HCT116 (cell line): ENCODE measurements at regions not wholly inside any gene's neighbourhood (a gene's known extent, or its start where the extent isn't known, plus 50 kb on each side); places are given as distances from the start of the nearest gene placed in this dataset.

Experiments
- ATAC-seq: fragments of 200-7000 bp; cut with Tn5 transposase; 2 replicates; pipeline ENCODE4 v1.9.1; 2020; ENCODE audit warnings: mild to moderate bottlenecking, moderate library complexity
- BruUV-seq: library from RNA; stranded (reverse); fragments of 400-500 nt; replicated peaks from 2 replicates; lab custom pipeline; 2021; lab: Mats Ljungman, UMichigan
- CTCF ChIA-PET: fragments of 300-600 bp; sonication (Branson Sonifier 250); formaldehyde crosslinking; loops from one replicate; lab custom pipeline; 2021; ENCODE audit warnings: antibody characterized with exemption; lab: Charles Lee
- POLR2A ChIA-PET: fragments of 300-600, 350-600 bp; sonication (Branson Sonifier 250); formaldehyde crosslinking; loops from one replicate; lab custom pipeline; 2021; ENCODE audit warnings: antibody characterized with exemption; lab: Charles Lee
- RAD21 ChIA-PET, 2 experiments: fragments of 300-600 bp; sonication (Branson Sonifier 250); formaldehyde crosslinking; loops; one replicate each; lab custom pipeline; 2023; ENCODE audit warnings: low total read pairs in 2 of 2; ENCODE audit not compliant: uncharacterized antibody in 2 of 2, unreplicated experiment in 2 of 2, low non-redundant PET in 1 of 2; lab: Charles Lee
- DNase-seq: peaks from one replicate; pipeline ENCODE4 v3.0.0-alpha.2; 2010; ENCODE audit warnings: low read depth, low spot score
- H2AFZ ChIP-seq: fragments of 200-600 bp; shearing (Covaris generic), sonication (generic); 2 replicates; pipeline ENCODE4 v1.6.1; 2017; ENCODE audit warnings: low read depth, mixed run types, mixed read lengths, antibody characterized with exemption, low read length; ENCODE audit not compliant: poor library complexity, severe bottlenecking
- H3K27ac ChIP-seq: 2 replicates; pipeline ENCODE4 v1.5.1; 2012; ENCODE audit warnings: low read depth, low read length
- H3K27me3 ChIP-seq: fragments of 200-600 bp; sonication (generic); 2 replicates; pipeline ENCODE4 v1.6.1; 2016; ENCODE audit warnings: mixed run types, low read length, mixed read lengths; ENCODE audit not compliant: insufficient read depth
- H3K36me3 ChIP-seq, 2 experiments: fragments of 200-500 bp in 1 of 2; fragments of 200-600 bp in 1 of 2; sonication (Bioruptor generic) in 1 of 2; sonication (generic) in 1 of 2; 2 replicates each; pipeline versions ENCODE4 v1.5.1 to v1.6.1; 2014 to 2016; ENCODE audit warnings: low read length in 2 of 2, inconsistent platforms in 1 of 2, mixed read lengths in 1 of 2, mixed run types in 1 of 2; ENCODE audit not compliant: insufficient read depth in 2 of 2, control insufficient read depth in 1 of 2
- H3K4me1 ChIP-seq, 2 experiments: fragments of 200-600 bp in 1 of 2; sonication (generic) in 1 of 2; 2 replicates each; pipeline versions ENCODE4 v1.5.1 to v1.6.1; 2012 to 2017; ENCODE audit warnings: low read length in 2 of 2, inconsistent platforms in 1 of 2, mild to moderate bottlenecking in 1 of 2, mixed read lengths in 1 of 2, mixed run types in 1 of 2, moderate library complexity in 1 of 2; ENCODE audit not compliant: insufficient read depth in 2 of 2, control insufficient read depth in 1 of 2
- H3K4me2 ChIP-seq: fragments of 200-600 bp; sonication (generic); 2 replicates; pipeline ENCODE4 v1.6.1; 2017; ENCODE audit warnings: mixed run types, low read length, mixed read lengths
- H3K4me3 ChIP-seq, 2 experiments: fragments of 200-600 bp in 1 of 2; sonication (generic) in 1 of 2; replicated peaks in 1 of 2; 2 replicates each; pipeline ENCODE4 v1.5.1; 2011 to 2016; ENCODE audit warnings: low read length in 2 of 2, control low read depth in 1 of 2, low read depth in 1 of 2, mild to moderate bottlenecking in 1 of 2, mixed read lengths in 1 of 2, mixed run types in 1 of 2
- H3K79me2 ChIP-seq: fragments of 200-600 bp; sonication (generic); 2 replicates; pipeline ENCODE4 v1.6.1; 2017; ENCODE audit warnings: mild to moderate bottlenecking, mixed run types, low read length, moderate library complexity, mixed read lengths; ENCODE audit not compliant: insufficient read depth
- H3K9ac ChIP-seq: fragments of 200-600 bp; sonication (generic); 2 replicates; pipeline ENCODE4 v1.6.1; 2016; ENCODE audit warnings: low read length, mixed read lengths
- H3K9me2 ChIP-seq: fragments of 200-600 bp; sonication (generic), shearing (Covaris generic); 2 replicates; pipeline ENCODE4 v1.6.1; 2017; ENCODE audit warnings: mixed run types, mild to moderate bottlenecking, moderate library complexity; ENCODE audit not compliant: insufficient read depth
- H3K9me3 ChIP-seq, 2 experiments: fragments of 200-500 bp in 1 of 2; fragments of 200-600 bp in 1 of 2; sonication (Bioruptor generic) in 1 of 2; sonication (generic) in 1 of 2; 2 replicates each; pipeline ENCODE4 v1.6.1; 2014 to 2017; ENCODE audit warnings: low read length in 2 of 2, mixed read lengths in 2 of 2, inconsistent platforms in 1 of 2, low read depth in 1 of 2, mild to moderate bottlenecking in 1 of 2, mixed run types in 1 of 2, moderate library complexity in 1 of 2; ENCODE audit not compliant: control insufficient read depth in 1 of 2, insufficient read depth in 1 of 2
- H4K20me1 ChIP-seq: fragments of 200-600 bp; sonication (generic), shearing (Covaris generic); 2 replicates; pipeline ENCODE4 v1.6.1; 2017; ENCODE audit warnings: mixed run types, mild to moderate bottlenecking, moderate library complexity; ENCODE audit not compliant: insufficient read depth
- EZH2phosphoT487 ChIP-seq: fragments of 200-600 bp; IDR thresholded peaks from 2 replicates; pipeline ENCODE4 v1.6.1; 2018; ENCODE audit warnings: antibody characterized with exemption, borderline replicate concordance
- FOSL1 ChIP-seq: IDR thresholded peaks from 2 replicates; pipeline ENCODE4 v1.6.1; 2012; ENCODE audit warnings: low read depth
- POLR2A ChIP-seq: IDR thresholded peaks from 2 replicates; pipeline ENCODE4 v1.7.0; 2011; ENCODE audit warnings: borderline replicate concordance; ENCODE audit not compliant: insufficient read depth, insufficient read length; ENCODE audit errors: extremely low read depth
- POLR2AphosphoS5 ChIP-seq: IDR thresholded peaks from 2 replicates; pipeline ENCODE4 v1.6.1; 2011; ENCODE audit warnings: mild to moderate bottlenecking, low read depth, low read length, moderate library complexity
- RAD21 ChIP-seq: IDR thresholded peaks from 2 replicates; pipeline ENCODE4 v1.6.1; 2012; ENCODE audit warnings: low read depth, mild to moderate bottlenecking
- SIN3A ChIP-seq: IDR thresholded peaks from 2 replicates; pipeline ENCODE4 v1.6.1; 2012; ENCODE audit warnings: low read depth
- SP1 ChIP-seq: IDR thresholded peaks from 2 replicates; pipeline ENCODE4 v1.6.1; 2012; ENCODE audit warnings: low read depth
- TCF7L2 ChIP-seq: IDR thresholded peaks from 2 replicates; pipeline ENCODE4 v1.7.0; 2011; ENCODE audit warnings: borderline replicate concordance, inconsistent platforms; ENCODE audit not compliant: insufficient read depth, insufficient read length; ENCODE audit errors: extremely low read depth
- YY1 ChIP-seq: IDR thresholded peaks from 2 replicates; pipeline ENCODE4 v1.6.1; 2011; ENCODE audit warnings: low read length, low read depth, moderate library complexity, mild to moderate bottlenecking; ENCODE audit not compliant: insufficient replicate concordance; ENCODE audit errors: extremely low read depth
- ZFX ChIP-seq: fragments of 450-650 bp; IDR thresholded peaks from 2 replicates; pipeline ENCODE4 v1.6.1; 2017
- ZNF274 ChIP-seq: fragments of 200-500 bp; sonication (Bioruptor generic); IDR thresholded peaks from 2 replicates; pipeline ENCODE4 v1.6.1; 2014; ENCODE audit warnings: mild to moderate bottlenecking, low read depth, low read length, inconsistent platforms
- intact Hi-C: fragments of 100-400 bp; cut with micrococcal nuclease; formaldehyde crosslinking; loops from 2 replicates; pipeline ENCODE4 v1.10.0; 2022
- TF ChIP-seq, protein P1 (sequence below): IDR thresholded peaks from 2 replicates; pipeline ENCODE4 v1.6.1; 2011; ENCODE audit warnings: mild to moderate bottlenecking, low read length, moderate library complexity; ENCODE audit not compliant: insufficient replicate concordance; ENCODE audit errors: extremely low read depth
- TF ChIP-seq, protein P2 (sequence below), 3 experiments: fragments of 200-600 bp in 1 of 3; sonication (generic) in 1 of 3; IDR thresholded peaks in 2 of 3; conservative IDR thresholded peaks in 1 of 3; 2 replicates each; pipeline ENCODE4 v1.5.1; 2012 to 2017; ENCODE audit warnings: low read depth in 2 of 3, low read length in 2 of 3, antibody characterized with exemption in 1 of 3, borderline replicate concordance in 1 of 3, control low read depth in 1 of 3, mild to moderate bottlenecking in 1 of 3, mixed read lengths in 1 of 3, mixed run types in 1 of 3, moderate library complexity in 1 of 3; ENCODE audit not compliant: insufficient read depth in 1 of 3
- TF ChIP-seq, protein P3 (sequence below): IDR thresholded peaks from 2 replicates; pipeline ENCODE4 v1.6.1; 2012
- TF ChIP-seq, protein P4 (sequence below): IDR thresholded peaks from 2 replicates; pipeline ENCODE4 v1.6.1; 2012; ENCODE audit warnings: low read depth

DNA sequence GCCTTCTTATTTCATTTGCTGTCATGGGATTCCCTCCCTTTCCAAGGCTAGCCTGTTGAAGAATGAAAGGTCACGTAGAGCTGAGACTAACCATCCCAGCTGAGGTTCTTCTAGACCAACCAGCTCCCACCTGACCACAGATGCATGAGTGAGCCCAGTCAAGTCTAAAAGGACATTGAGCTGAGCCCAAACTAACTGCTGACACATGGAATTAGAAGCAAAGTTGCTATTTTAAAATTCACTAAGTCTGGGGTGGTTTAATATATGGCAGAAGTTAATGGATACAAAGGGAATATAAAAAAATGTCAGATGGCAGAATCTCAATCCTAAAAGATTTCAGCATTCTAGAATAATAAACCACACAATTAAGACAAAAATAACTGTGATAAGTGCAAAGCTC is 118.9 kb upstream of the RASGEF1B start (continued):
- TF ChIP-seq, protein P1, sequence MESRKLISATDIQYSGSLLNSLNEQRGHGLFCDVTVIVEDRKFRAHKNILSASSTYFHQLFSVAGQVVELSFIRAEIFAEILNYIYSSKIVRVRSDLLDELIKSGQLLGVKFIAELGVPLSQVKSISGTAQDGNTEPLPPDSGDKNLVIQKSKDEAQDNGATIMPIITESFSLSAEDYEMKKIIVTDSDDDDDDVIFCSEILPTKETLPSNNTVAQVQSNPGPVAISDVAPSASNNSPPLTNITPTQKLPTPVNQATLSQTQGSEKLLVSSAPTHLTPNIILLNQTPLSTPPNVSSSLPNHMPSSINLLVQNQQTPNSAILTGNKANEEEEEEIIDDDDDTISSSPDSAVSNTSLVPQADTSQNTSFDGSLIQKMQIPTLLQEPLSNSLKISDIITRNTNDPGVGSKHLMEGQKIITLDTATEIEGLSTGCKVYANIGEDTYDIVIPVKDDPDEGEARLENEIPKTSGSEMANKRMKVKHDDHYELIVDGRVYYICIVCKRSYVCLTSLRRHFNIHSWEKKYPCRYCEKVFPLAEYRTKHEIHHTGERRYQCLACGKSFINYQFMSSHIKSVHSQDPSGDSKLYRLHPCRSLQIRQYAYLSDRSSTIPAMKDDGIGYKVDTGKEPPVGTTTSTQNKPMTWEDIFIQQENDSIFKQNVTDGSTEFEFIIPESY, result no peak

DNA sequence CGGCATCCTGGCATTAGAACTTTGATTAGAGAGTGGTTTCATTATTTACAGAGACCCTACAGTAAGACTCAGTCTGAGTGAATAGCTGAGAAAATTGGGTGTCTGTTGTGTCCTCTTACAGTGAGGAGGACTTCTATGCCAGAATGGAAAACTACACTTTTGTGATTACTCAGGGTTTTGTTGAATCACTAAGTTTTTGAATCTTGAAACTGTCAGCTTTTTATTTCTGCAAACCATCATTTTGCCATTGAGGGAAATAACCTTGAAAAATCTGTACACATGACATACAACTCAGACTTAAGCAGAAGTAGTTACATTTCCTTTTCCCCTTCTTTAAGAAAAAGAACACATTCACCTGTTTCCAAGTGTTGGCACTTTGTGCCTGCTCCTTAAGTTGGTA is 117.6 kb upstream of the RASGEF1B start:
- Histone ChIP-seq H3K27ac (no peak overlapping the region), H3K9me3 (no peaks in the 10 kb centered on the region), H3K79me2 (no peaks in the 10 kb centered on the region), H3K36me3 (no peaks in the 10 kb centered on the region), H2AFZ (no peak overlapping the region), H4K20me1 (no peaks in the 10 kb centered on the region), H3K4me1 (no peaks in the 10 kb centered on the region), H3K9ac (no peak overlapping the region), H3K4me3 (no peak overlapping the region), H3K9me2 (no peaks in the 10 kb centered on the region), H3K4me2 (no peak overlapping the region), H3K27me3 (peaks cover 22% of the 10 kb centered on the region)
- ChIA-PET CTCF (no interaction called here), RAD21 (no interaction called here), POLR2A (no interaction called here)
- ATAC-seq, result no peak
- intact Hi-C loops, result no loop called here
- no TSS peak for BruUV-seq
- no peak for DNase-seq
- TF ChIP-seq YY1 (no peak), TCF7L2 (no peak), SIN3A (no peak), EZH2phosphoT487 (no peak), ZFX (no peak), RAD21 (no peak), ZNF274 (no peak), FOSL1 (no peak), SP1 (no peak), POLR2AphosphoS5 (no peak), POLR2A (no peak)
- TF ChIP-seq, protein P2, sequence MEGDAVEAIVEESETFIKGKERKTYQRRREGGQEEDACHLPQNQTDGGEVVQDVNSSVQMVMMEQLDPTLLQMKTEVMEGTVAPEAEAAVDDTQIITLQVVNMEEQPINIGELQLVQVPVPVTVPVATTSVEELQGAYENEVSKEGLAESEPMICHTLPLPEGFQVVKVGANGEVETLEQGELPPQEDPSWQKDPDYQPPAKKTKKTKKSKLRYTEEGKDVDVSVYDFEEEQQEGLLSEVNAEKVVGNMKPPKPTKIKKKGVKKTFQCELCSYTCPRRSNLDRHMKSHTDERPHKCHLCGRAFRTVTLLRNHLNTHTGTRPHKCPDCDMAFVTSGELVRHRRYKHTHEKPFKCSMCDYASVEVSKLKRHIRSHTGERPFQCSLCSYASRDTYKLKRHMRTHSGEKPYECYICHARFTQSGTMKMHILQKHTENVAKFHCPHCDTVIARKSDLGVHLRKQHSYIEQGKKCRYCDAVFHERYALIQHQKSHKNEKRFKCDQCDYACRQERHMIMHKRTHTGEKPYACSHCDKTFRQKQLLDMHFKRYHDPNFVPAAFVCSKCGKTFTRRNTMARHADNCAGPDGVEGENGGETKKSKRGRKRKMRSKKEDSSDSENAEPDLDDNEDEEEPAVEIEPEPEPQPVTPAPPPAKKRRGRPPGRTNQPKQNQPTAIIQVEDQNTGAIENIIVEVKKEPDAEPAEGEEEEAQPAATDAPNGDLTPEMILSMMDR (IDR thresholded peaks at IDR 0.05 in 2 of 3, conservative IDR thresholded peaks at IDR 0.05 in 1 of 3; ENCODE audit: borderline replicate concordance in 1 of 3, insufficient read depth in 1 of 3, low read depth in 2 of 3, low read length in 2 of 3), result no peak
- TF ChIP-seq, protein P1, result no peak
- TF ChIP-seq, protein P3, sequence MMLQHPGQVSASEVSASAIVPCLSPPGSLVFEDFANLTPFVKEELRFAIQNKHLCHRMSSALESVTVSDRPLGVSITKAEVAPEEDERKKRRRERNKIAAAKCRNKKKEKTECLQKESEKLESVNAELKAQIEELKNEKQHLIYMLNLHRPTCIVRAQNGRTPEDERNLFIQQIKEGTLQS, result no peak
- TF ChIP-seq, protein P4, sequence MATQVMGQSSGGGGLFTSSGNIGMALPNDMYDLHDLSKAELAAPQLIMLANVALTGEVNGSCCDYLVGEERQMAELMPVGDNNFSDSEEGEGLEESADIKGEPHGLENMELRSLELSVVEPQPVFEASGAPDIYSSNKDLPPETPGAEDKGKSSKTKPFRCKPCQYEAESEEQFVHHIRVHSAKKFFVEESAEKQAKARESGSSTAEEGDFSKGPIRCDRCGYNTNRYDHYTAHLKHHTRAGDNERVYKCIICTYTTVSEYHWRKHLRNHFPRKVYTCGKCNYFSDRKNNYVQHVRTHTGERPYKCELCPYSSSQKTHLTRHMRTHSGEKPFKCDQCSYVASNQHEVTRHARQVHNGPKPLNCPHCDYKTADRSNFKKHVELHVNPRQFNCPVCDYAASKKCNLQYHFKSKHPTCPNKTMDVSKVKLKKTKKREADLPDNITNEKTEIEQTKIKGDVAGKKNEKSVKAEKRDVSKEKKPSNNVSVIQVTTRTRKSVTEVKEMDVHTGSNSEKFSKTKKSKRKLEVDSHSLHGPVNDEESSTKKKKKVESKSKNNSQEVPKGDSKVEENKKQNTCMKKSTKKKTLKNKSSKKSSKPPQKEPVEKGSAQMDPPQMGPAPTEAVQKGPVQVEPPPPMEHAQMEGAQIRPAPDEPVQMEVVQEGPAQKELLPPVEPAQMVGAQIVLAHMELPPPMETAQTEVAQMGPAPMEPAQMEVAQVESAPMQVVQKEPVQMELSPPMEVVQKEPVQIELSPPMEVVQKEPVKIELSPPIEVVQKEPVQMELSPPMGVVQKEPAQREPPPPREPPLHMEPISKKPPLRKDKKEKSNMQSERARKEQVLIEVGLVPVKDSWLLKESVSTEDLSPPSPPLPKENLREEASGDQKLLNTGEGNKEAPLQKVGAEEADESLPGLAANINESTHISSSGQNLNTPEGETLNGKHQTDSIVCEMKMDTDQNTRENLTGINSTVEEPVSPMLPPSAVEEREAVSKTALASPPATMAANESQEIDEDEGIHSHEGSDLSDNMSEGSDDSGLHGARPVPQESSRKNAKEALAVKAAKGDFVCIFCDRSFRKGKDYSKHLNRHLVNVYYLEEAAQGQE, result no peak
